ENCODE measurements at regions not wholly inside any gene's neighbourhood (a gene's known extent, or its start where the extent isn't known, plus 50 kb on each side); places are given as distances from the start of the nearest gene placed in this dataset.

DNA sequence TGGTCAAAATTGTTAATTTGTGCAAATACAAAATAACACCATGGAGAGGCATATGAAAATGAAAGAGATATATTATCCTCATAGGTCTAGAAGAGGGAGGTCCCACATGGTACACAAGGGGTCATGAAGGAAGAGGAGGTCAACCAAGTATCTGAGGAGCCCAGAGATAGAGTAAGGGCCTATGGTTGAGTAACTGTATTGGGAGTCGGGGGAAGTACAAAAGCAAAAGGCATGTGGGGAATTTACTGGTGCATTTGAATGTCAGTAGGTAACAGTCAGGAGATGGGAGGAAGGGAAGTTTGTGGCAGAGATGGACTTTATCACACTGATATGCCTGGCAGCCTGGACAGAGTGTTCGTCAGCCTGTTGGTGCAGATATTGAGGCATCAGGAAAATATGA, 1113.7 kb downstream of the OTOL1 start:
- Mint-ChIP-seq H3K27ac (ENCODE audit: unreplicated experiment) (no peak overlapping the region), H3K36me3 (ENCODE audit: low read depth, unreplicated experiment) (no peaks in the 10 kb centered on the region), H3K4me3 (ENCODE audit: unreplicated experiment) (no peak overlapping the region), H3K27me3 (ENCODE audit: unreplicated experiment) (peaks cover under 1% of the 10 kb centered on the region), H3K4me1 (ENCODE audit: unreplicated experiment) (no peaks in the 10 kb centered on the region), H3K9me3 (ENCODE audit: unreplicated experiment) (no peaks in the 10 kb centered on the region)
- DNase-seq (ENCODE audit: low spot score) = no peak
- TF ChIP-seq, protein P1, sequence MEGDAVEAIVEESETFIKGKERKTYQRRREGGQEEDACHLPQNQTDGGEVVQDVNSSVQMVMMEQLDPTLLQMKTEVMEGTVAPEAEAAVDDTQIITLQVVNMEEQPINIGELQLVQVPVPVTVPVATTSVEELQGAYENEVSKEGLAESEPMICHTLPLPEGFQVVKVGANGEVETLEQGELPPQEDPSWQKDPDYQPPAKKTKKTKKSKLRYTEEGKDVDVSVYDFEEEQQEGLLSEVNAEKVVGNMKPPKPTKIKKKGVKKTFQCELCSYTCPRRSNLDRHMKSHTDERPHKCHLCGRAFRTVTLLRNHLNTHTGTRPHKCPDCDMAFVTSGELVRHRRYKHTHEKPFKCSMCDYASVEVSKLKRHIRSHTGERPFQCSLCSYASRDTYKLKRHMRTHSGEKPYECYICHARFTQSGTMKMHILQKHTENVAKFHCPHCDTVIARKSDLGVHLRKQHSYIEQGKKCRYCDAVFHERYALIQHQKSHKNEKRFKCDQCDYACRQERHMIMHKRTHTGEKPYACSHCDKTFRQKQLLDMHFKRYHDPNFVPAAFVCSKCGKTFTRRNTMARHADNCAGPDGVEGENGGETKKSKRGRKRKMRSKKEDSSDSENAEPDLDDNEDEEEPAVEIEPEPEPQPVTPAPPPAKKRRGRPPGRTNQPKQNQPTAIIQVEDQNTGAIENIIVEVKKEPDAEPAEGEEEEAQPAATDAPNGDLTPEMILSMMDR (IDR thresholded peaks at IDR 0.05; ENCODE audit: unreplicated experiment) = no peak

DNA sequence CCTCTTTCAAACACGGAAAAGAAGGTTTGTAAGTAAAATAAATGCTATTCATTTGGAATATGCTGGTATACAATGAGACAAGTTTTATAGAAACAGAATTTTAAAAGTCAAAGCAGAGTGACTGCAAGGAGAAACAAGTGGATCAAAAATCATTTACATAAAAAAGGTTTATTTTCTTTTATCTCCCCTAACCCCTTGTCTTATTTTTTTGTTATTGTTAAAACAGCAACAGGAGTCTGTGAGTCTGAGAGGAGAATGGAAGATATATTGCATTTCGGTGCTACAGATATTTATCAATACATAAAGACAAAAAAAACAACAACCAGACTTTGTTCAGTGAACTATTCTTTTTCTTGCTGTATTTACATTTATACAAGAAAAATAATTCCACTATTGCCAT, 1116.4 kb downstream of the OTOL1 start:
- no peak for DNase-seq (ENCODE audit: low spot score)
- H3K9me3 Mint-ChIP-seq (ENCODE audit: unreplicated experiment) = no peaks in the 10 kb centered on the region
- no peaks in the 10 kb centered on the region for H3K36me3 Mint-ChIP-seq (ENCODE audit: low read depth, unreplicated experiment)
- TF ChIP-seq, protein P1 (IDR thresholded peaks at IDR 0.05; ENCODE audit: unreplicated experiment) = no peak
- no peaks in the 10 kb centered on the region for H3K27me3 Mint-ChIP-seq (ENCODE audit: unreplicated experiment)
- no peak overlapping the region for H3K4me3 Mint-ChIP-seq (ENCODE audit: unreplicated experiment)
- H3K4me1 Mint-ChIP-seq (ENCODE audit: unreplicated experiment) = no peaks in the 10 kb centered on the region
- no peak overlapping the region for H3K27ac Mint-ChIP-seq (ENCODE audit: unreplicated experiment)

DNA sequence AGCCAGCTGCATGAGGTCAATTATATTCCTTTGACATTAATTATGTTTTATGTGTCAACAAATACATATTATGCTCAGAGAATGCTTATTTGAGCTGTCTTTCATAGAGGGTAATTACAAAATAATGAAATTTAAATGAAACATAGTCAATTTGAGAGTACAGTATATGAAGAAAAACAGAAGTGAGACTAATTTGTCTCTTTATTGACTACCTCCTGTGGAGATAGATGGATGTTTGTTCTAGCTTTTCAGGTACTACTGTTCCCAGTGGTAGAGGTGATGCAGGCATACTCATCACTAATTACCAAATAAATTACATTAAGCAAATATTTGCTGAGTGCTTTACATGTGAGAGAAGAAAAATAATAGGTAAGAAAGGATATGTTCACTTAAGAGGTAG, 1129.6 kb downstream of the OTOL1 start:
- Mint-ChIP-seq H3K9me3 (ENCODE audit: unreplicated experiment) (no peaks in the 10 kb centered on the region), H3K27ac (ENCODE audit: unreplicated experiment) (no peak overlapping the region), H3K36me3 (ENCODE audit: low read depth, unreplicated experiment) (no peaks in the 10 kb centered on the region), H3K27me3 (ENCODE audit: unreplicated experiment) (peaks cover 2% of the 10 kb centered on the region), H3K4me1 (ENCODE audit: unreplicated experiment) (no peaks in the 10 kb centered on the region), H3K4me3 (ENCODE audit: unreplicated experiment) (no peak overlapping the region)
- TF ChIP-seq, protein P1 (IDR thresholded peaks at IDR 0.05; ENCODE audit: unreplicated experiment) = no peak
- no peak for DNase-seq (ENCODE audit: low spot score)

DNA sequence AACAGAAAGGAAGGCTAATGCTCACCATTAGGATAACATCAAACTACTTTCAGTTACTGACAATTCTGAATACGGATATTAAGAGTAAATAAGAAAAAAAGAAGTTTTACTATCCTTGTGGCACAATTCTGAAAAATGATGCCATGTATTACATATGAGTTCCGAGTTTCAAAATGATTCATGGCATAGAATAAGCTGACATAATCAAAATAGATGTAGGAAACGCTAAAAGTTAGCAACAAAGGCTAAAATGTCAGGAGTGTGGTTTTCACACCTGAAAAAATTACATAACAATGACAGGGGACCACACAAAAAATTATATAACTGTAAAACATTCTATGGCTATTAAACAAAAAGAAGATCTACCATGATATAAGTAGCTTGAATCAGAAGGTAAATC, 1131.9 kb downstream of the OTOL1 start:
- no peak for DNase-seq (ENCODE audit: low spot score)
- Mint-ChIP-seq H3K27ac (ENCODE audit: unreplicated experiment) (no peak overlapping the region), H3K36me3 (ENCODE audit: low read depth, unreplicated experiment) (no peaks in the 10 kb centered on the region), H3K4me3 (ENCODE audit: unreplicated experiment) (no peak overlapping the region), H3K9me3 (ENCODE audit: unreplicated experiment) (no peaks in the 10 kb centered on the region), H3K4me1 (ENCODE audit: unreplicated experiment) (no peaks in the 10 kb centered on the region), H3K27me3 (ENCODE audit: unreplicated experiment) (no peaks in the 10 kb centered on the region)
- TF ChIP-seq, protein P1 (IDR thresholded peaks at IDR 0.05; ENCODE audit: unreplicated experiment) = no peak

DNA sequence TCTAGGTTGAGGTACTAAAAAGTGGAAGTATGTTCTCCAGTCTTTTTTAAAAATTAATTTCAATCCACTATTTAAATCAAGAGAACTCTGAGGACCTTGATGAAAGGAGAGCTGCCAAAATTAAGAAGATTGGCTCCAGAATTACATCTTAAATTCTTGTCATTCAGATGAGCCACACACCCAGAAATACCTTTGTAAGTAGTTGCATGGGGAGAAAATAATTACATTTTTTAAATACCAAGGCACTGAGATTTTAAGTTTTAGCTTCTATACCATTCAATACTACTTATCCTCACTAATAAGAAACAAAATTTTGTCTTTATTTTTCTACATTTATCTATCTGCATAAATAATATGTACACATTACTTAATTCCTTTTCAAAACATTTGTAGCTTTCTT, 1132.8 kb downstream of the OTOL1 start:
- no peak for DNase-seq (ENCODE audit: low spot score)
- Mint-ChIP-seq H3K27me3 (ENCODE audit: unreplicated experiment) (no peaks in the 10 kb centered on the region), H3K36me3 (ENCODE audit: low read depth, unreplicated experiment) (no peaks in the 10 kb centered on the region), H3K4me1 (ENCODE audit: unreplicated experiment) (no peaks in the 10 kb centered on the region), H3K27ac (ENCODE audit: unreplicated experiment) (no peak overlapping the region), H3K9me3 (ENCODE audit: unreplicated experiment) (no peaks in the 10 kb centered on the region), H3K4me3 (ENCODE audit: unreplicated experiment) (no peak overlapping the region)
- TF ChIP-seq, protein P1 (IDR thresholded peaks at IDR 0.05; ENCODE audit: unreplicated experiment) = no peak
